ENCODE measurements at regions not wholly inside any gene's neighbourhood (a gene's known extent, or its start where the extent isn't known, plus 50 kb on each side); places are given as distances from the start of the nearest gene placed in this dataset.

DNA sequence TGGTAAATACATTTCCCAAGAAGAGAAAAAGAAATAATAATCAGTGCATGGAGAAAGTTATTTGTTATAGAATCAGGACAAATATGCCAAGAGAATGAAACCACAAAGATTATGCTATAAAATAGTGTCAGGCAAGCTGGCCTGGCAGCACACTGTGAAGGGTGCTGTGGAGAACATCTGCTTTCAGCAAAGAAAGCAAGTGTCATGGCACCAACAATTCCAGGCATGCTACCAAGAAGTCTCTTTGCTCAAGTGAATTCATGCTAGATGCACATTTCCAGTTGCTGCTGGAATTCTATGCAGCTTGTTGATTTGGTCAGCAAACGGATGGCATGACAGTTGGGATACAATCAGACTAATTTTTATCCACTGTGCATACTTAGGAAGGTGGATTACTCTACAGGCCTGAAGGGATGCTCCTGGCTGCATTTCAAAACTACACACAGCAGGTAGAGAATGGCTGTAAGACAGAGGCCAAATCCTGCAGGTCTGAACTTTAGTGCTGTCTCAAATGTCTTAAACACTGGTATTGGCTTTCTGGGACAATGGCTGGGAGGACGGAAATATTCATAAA, 154.6 kb upstream of the FAT1 start:
- DNase-seq (no peak), ATAC-seq (no peak)
- intact Hi-C loops (cut with DNase I), result no loop called here

DNA sequence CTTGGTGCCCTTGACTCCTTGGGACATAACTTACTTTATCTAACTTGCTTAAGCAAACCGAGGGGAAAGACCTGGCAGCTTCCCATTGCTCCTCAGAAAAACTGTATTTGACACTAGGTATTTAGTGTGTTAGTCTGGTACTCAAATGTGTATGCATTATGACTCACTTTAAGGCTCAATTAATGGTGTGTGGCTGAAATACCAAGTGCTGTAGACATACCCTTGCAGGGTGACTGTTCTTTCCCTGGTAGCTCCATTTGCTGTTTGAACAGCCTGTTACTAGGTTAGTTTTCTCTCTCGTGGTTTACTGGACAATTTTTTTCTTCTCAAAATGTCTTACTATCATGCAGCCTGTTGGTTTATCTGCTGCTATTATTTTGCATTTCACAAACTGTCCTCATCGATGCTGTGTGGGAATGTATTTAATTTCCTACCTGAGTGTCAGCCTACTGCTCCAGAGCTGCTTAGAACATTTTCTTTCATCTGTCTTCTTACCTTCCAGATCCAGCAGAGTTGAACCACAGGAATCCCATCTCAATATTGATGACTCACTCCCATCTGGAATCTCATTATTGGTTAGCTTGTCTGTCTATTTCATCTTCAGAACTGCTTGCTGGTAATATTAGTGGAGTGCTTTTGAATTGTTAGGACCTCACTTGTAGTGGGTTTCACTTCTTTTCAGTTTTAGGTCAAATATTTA, 158.0 kb upstream of the FAT1 start:
- intact Hi-C loops (cut with DNase I), result no loop called here
- no peak for DNase-seq
- no peak for ATAC-seq

DNA sequence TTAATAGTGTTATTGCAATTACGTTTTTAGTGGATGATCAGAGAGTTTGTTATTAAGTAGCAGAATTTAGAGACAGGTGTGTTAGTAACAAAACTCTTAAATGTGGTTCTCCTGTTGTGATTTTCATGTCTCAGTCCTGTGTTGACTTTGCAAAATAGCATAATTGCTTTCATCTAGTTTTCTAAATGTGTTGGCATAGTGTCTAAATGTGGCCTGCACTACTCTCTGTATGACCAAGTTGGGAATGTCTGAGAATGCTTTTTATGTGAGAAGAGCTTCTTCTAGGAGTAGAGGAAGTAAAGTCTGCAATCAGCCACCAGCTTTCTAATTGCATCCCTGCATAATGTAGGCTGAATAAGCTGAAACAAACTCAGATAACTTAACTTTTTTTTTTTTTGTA, 158.6 kb upstream of the FAT1 start:
- DNase-seq (no peak), ATAC-seq (no peak)
- intact Hi-C loops (cut with DNase I), result no loop called here

GRCh38 chr4:186885289-186885688, 161.6 kb upstream of the FAT1 start:
- no peak for DNase-seq
- intact Hi-C loops (cut with DNase I), result no loop called here

DNA sequence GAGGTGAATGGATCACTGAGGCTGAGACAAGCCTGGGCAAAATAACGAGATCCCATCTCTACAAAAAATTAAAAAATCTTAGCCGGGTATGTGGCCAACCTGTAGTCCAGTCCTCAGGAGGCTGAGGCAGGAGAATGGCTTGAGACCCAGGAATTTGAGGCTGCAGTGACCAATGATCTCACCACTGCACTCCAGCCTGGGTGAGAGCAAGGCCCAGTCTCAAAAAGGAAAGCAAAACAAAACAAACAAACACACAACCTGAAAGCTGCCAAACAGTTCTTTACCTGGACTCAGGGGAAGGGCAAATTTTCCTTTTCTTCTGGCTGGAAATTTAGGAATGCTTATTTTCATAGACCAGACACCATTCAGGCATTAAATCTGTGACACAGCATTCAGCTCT, 163.1 kb upstream of the FAT1 start:
- intact Hi-C loops (cut with DNase I), result no loop called here
- no peak for DNase-seq
- ATAC-seq, result no peak

More at GRCh38 chr4:186885289-186885688, 161.6 kb upstream of the FAT1 start:
- no peak for ATAC-seq

DNA sequence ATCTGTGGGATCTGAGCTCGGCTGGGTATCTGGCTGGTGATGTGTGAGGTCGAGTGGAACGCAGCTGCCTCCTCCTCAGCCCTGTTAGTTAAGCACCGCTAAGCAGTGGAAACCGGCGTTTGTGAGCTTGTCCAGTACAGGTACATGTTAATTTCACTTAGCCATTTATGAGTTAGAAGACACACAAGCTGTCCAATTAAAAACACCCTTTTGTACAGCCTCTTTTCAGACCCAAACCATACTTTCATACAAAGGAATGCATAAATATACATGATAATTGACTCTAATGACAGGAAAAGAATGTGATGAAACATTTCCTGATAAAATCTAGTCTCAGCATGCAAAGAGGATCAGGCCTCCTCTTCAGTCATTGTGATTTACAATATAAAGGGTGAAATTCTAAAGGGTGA, 163.6 kb upstream of the FAT1 start:
- ATAC-seq (no peak), DNase-seq (no peak)
- intact Hi-C loops (cut with DNase I), result no loop called here

DNA sequence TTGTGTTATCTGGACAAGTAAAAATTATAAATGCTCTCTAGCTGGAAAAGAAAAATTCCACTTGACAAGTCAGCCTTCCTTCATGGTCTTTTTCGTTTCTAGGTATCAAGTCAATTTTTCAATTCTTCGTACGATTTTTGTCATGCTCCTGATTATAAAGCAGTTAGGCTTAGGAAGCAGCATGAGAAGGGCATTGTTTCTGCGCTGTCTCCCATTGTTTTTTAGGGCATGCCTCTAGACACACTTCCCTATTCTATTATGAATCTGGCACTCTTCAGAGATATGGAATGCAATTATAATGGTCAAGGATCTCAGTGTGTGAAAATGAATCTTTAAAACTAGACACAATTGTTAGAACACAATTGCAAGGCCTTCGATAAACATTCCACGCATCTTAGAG, 164.1 kb upstream of the FAT1 start:
- intact Hi-C loops (cut with DNase I), result no loop called here
- DNase-seq, result no peak
- ATAC-seq, result no peak

DNA sequence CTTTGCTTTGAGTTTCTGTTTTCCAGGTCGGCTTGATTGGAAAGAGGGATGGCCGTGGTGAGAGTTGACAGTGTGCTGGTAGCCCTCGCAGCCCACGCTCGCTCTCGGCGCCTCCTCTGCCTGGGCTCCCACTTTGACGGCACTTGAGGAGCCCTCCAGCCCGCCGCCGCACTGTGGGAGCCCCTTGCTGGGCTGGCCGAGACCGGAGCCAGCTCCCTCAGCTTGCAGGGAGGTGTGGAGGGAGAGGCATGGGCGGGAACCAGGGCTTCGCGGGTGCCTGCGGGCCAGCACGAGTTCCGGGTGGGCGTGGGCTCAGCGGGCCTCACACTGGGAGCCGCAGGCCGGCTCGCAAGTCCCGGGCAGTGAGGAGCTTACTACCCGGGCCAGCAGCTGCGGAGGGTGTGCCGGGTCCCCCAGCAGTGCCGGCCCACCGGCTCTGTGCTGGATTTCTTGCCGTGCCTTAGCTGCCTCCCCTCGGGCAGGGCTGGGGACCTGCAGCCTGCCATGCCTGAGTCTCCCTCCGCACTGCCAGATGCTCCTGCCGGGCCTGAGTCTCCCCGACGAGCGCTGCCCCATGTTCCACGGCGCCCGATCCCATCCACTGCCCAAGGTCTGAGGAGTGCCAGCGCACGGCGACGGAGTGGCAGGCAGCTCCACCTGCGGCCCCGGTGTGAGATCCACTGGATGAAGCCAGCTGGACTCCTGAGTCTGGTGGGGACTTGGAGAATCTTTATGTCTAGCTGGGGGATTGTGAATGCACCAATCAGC, 166.4 kb upstream of the FAT1 start:
- DNase-seq (no peak), ATAC-seq (no peak)
- intact Hi-C loops (cut with DNase I), result no loop called here

DNA sequence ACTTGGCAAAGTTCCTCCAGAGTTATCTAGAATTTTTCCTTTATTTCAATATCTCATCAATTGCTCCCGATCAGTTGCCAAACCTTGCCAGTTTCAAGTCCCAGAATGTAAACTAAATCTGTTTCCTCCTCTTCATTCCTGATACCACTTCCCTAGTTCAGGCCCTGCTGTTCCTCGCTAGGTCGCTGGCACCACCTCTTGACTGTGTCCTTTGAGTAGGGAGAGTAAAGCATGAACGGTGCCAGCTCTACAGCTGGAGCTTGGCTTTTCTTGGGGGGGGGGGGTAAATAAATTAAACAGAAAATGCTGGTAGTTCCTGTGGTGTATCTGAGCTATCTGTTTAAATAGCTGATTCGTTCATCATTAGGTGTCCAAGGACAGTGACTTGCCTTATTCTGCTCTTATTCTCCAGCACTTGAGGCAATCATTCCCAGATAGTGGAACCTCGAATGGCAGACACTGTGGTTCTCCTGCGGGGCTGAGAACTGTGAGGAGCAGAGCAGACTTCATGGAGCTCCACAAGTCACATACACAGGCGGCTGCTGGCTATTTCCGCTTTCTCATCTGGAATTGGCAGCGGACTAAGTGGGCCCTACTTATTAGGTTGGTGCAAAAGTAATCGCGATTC, 168.3 kb upstream of the FAT1 start:
- intact Hi-C loops (cut with DNase I), result no loop called here
- ATAC-seq (no peak), DNase-seq (no peak)

DNA sequence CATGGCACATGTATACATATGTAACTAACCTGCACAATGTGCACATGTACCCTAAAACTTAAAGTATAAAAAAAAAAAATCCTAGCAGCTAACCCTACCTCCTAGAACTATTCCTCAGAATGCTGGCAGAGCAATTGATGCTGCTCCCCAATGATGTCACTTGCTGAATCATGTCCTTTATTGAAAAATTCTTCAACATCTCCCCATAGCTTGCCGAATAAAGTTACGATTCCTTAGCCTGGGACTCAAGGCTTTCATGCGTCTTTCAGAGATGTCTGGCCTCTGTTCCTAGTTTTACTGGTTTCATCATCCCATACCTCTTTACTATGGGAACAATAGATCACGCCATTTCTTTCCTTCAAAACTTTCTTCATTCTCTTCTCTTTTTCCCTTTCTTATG, 174.7 kb upstream of the FAT1 start:
- ATAC-seq (no peak), DNase-seq (no peak)
- intact Hi-C loops (cut with DNase I), result no loop called here

GRCh38 chr4:186900232-186900900, 176.7 kb upstream of the FAT1 start:
- ATAC-seq (peak in 1 of 2 donors; percentile 75), DNase-seq (no peak)
- intact Hi-C loops (cut with DNase I), result no loop called here

- intact Hi-C loops (cut with DNase I), result no loop called here
- ATAC-seq (no peak), DNase-seq (no peak)
Observed at GRCh38 chr4:186900984-186901383, 177.3 kb upstream of the FAT1 start.

DNA sequence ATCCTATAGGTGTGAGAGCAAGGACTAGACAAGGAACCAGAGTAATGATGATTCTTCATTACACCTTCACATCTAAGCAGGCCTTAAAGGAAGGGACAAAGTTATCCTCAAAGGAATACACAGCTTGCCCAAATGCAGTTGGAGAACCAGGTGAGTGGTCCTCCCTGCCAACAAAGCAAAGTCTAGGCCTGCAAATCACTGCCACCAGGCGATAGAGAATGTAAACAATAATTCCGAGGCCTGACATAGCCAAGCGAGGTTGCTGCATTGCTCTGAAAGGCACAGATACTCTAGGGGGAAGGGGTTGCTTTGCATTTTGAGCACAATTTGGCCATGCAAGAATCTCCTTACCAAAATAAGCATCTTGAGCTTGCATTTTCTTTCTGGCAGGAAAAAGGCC, 178.2 kb upstream of the FAT1 start:
- intact Hi-C loops (cut with DNase I), result no loop called here
- no peak for ATAC-seq
- DNase-seq, result no peak

- no peak for DNase-seq
- intact Hi-C loops (cut with DNase I), result no loop called here
- ATAC-seq, result no peak
Observed at GRCh38 chr4:186902361-186902760, 178.7 kb upstream of the FAT1 start.

- peak; percentile 59 to 77 for ATAC-seq
- intact Hi-C loops (cut with DNase I), result no loop called here
Observed at GRCh38 chr4:186904101-186904500, 180.4 kb upstream of the FAT1 start.

GRCh38 chr4:186906722-186907121, 183.1 kb upstream of the FAT1 start:
- ATAC-seq (no peak), DNase-seq (no peak)
- intact Hi-C loops (cut with DNase I), result no loop called here

More at GRCh38 chr4:186904101-186904500, 180.4 kb upstream of the FAT1 start:
- no peak for DNase-seq

DNA sequence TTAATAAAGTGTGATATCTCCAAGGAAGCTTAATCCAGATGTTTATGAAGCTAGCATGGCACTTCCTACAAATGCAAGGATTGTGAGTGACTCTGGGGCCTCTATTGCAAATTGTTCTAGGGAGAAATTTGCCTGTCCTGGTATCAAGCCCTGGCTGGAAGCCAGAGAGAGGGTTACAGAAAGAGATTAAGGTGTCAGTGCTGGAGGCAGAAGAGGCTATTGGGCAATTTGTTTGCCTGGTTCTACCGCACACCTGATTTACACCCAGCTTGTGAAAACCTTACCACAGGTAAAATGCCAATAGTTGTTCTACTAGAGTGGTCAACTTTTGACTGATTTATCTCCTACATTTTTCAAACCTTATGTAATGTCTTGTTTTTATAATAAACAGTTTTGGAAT, 186.7 kb upstream of the FAT1 start:
- intact Hi-C loops (cut with DNase I), result no loop called here
- no peak for ATAC-seq
- DNase-seq, result no peak

DNA sequence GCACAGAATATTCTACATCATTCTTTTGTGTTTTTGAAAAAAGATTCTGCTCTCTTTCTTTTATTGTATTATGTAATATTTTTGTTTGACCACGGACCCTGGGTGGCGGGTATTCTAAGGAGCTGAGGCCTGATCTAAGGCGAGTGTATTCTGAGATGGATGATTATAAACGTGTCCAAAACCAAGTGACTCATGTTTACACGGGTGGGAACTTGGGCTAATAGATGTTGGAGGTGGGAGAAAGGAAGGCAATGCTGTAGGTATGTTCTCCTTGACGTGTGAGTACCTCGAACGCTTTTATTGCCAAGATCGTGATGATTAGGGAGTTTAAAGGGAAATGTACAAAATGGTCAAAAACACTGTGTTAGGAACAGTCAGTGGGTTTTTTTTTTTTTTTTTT, 188.9 kb upstream of the FAT1 start:
- intact Hi-C loops (cut with DNase I), result no loop called here
- DNase-seq (no peak), ATAC-seq (no peak)

- no peak for DNase-seq
- no peak for ATAC-seq
- intact Hi-C loops (cut with DNase I), result no loop called here
Observed at GRCh38 chr4:186915816-186916215, 192.2 kb upstream of the FAT1 start.

DNA sequence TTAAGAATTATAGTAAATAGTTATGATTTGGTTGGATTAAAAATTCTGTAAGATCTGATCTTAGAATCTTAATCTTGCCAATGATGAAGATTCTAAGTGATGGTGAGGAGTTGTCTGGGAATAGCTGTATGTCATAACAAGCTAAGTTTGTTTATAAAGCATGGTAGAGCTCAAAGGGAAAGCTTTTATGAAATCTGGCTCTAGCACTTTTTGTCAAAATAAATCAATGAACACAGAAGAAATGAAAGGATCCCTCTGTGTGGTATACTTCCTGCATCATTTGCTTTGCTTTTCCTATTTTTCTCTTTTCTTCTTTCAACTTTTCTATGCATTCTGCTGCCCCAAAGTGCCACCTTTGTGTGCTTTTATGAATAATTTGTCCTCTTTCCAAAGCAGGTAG, 193.5 kb upstream of the FAT1 start:
- no peak for DNase-seq
- ATAC-seq, result no peak
- intact Hi-C loops (cut with DNase I), result no loop called here
